Tibial nerve (tissue), 3 donors: ENCODE measurements at regions not wholly inside any gene's neighbourhood (a gene's known extent, or its start where the extent isn't known, plus 50 kb on each side); places are given as distances from the start of the nearest gene placed in this dataset.
"Not testable (repeated sequence)": the region's sequence is repeated elsewhere in the genome, so short reads cannot be mapped to it uniquely, and the experiment has no call there.

Experiments
- POLR2A ChIP-seq, 2 donors: fragments of 450-650 bp; IDR thresholded peaks; one replicate each; pipeline ENCODE4 v1.6.1; 2017; ENCODE audit warnings: antibody characterized with exemption in 2 of 2, mild to moderate bottlenecking in 2 of 2, moderate library complexity in 2 of 2
- TF ChIP-seq, protein P1 (sequence below), 5 experiments: fragments of 200-600 bp in 3 of 5; fragments of 450-650 bp in 2 of 5; sonication (generic) in 3 of 5; IDR thresholded peaks; one replicate each; pipeline ENCODE4 v1.5.1; 2016 to 2019; ENCODE audit warnings: antibody characterized with exemption in 5 of 5, mild to moderate bottlenecking in 3 of 5, moderate library complexity in 2 of 5

DNA sequence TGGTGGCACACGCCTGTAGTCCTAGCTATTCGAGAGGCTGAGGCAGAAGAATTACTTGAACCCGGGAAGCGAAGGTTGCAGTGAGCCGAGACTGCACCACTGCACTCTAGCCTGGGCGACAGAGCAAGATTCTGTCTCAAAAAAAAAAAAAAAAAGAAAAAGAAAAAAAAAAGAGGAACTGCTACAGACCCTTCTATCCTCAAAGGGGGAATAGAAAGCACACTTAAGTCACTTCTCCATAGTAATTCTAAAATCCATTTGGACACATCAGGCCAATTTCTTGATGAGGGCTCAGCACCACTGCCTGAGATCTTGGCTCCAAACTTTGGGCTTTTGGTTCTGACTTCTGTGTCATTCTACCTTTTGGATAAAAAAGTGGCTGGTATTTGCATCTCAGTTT lies 694.6 kb downstream of the MTRR start:
- TF ChIP-seq, protein P1, sequence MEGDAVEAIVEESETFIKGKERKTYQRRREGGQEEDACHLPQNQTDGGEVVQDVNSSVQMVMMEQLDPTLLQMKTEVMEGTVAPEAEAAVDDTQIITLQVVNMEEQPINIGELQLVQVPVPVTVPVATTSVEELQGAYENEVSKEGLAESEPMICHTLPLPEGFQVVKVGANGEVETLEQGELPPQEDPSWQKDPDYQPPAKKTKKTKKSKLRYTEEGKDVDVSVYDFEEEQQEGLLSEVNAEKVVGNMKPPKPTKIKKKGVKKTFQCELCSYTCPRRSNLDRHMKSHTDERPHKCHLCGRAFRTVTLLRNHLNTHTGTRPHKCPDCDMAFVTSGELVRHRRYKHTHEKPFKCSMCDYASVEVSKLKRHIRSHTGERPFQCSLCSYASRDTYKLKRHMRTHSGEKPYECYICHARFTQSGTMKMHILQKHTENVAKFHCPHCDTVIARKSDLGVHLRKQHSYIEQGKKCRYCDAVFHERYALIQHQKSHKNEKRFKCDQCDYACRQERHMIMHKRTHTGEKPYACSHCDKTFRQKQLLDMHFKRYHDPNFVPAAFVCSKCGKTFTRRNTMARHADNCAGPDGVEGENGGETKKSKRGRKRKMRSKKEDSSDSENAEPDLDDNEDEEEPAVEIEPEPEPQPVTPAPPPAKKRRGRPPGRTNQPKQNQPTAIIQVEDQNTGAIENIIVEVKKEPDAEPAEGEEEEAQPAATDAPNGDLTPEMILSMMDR (IDR thresholded peaks at IDR 0.05) = not testable (repeated sequence)
- not testable (repeated sequence) for TF ChIP-seq POLR2A (IDR thresholded peaks at IDR 0.05)
